RCC 7860 (cell line): ENCODE measurements at regions not wholly inside any gene's neighbourhood (a gene's known extent, or its start where the extent isn't known, plus 50 kb on each side); places are given as distances from the start of the nearest gene placed in this dataset.
"Not testable (repeated sequence)": the region's sequence is repeated elsewhere in the genome, so short reads cannot be mapped to it uniquely, and the experiment has no call there.

Source experiments
- DNase-seq: peaks from one replicate; pipeline ENCODE4 v3.0.0-alpha.2; 2015; ENCODE audit warnings: low spot score
- FAIRE-seq: peaks from 2 replicates; lab custom pipeline; 2012; peaks lifted over from hg19 to GRCh38; lab: Jason Lieb, UNC

- DNase-seq: peak; percentile 31
- FAIRE-seq: peak; percentile 85
Observed at GRCh38 chr7:12929476-12930140, 242.2 kb downstream of the ARL4A start.

DNA sequence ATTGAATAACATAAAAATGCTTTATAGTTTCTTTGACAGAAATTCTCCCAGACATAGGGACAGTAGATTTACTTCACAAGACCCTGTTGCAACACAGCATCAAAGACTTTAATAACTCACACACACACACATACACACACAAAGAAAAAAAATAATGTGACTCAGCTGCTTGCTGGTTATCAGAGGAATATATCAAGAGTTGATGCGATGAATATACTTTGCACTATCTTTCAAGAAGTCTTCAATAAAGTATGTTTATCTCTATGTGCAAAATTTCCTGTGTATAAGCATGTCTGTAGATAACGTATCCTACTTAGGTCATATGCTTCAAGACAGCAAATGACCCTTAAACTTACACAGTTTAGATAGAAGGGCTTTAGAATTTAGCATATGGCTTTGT, 243.1 kb downstream of the ARL4A start:
- no peak for FAIRE-seq
- DNase-seq: no peak

GRCh38 chr7:12931465-12931864, 244.0 kb downstream of the ARL4A start:
- FAIRE-seq, DNase-seq: not testable (repeated sequence)

GRCh38 chr7:12939694-12940093, 252.3 kb downstream of the ARL4A start:
- DNase-seq (no peak), FAIRE-seq (no peak)

DNA sequence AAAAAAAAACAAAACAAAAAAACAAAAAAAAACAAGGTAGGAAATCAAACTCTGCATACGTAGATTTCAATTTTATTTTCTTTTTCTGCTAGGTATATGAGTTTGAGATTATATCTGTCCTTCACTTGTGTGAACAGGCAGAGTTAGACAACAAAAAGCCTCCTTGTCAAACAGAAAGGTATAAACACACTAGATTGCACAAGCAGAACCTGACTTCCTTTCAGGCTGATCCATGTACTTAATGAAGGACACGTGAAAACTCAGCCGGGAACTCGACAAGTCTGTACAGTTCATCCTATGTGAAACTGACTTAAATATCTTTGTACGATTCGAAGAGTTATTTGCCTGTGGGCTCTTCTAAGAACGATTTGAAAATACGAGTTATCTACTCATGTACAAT, 254.1 kb downstream of the ARL4A start:
- DNase-seq (no peak), FAIRE-seq (no peak)

- DNase-seq (no peak), FAIRE-seq (peak; percentile 52)
Observed at GRCh38 chr7:12942609-12943008, 255.2 kb downstream of the ARL4A start.

DNA sequence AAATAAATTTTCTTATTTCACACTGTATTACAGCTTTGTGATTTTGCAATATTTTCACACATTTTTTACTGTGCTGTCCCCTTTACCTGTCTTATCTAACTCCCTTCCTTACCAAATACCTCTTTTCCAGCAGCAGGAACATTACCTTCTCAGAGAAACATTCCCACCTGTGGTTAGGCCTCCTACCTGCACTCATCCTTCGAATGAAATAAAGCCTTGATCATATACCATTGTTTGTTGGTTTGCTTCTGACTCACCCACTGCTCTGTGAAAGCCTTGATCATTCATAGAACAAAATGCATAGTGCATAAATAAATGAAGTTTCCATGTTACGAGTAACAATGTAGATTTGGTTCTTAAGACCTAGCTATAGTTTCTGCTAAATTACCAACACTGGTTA, 256.3 kb downstream of the ARL4A start:
- DNase-seq: no peak
- FAIRE-seq: no peak

- no peak for FAIRE-seq
- DNase-seq: no peak
Observed at GRCh38 chr7:12945901-12946300, 258.5 kb downstream of the ARL4A start.

GRCh38 chr7:12947465-12947864, 260.0 kb downstream of the ARL4A start:
- peak; percentile 11 for FAIRE-seq
- DNase-seq: no peak

GRCh38 chr7:12949060-12949931, 261.9 kb downstream of the ARL4A start:
- no peak for DNase-seq

DNA sequence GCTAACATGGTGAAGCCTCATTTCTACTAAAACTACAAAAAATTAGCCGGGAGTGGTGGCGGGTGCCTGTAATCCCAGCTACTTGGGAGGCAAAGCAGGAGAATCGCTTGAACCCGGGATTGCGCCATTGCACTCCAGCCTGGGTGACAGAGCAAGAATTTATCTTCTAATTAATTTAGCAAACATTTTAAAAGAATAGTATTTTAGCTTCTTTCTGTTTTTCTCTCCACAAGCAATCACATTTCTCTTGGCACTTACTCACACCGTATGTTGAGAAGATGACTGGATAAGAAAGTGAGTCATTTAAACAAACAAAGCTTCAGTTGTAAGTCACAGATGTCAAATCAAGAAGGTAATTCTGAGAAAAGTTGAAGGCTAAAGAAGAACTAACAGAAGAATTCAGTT, 264.0 kb downstream of the ARL4A start:
- DNase-seq: peak; percentile 75
- peak; percentile 95 for FAIRE-seq

More at GRCh38 chr7:12949060-12949931, 261.9 kb downstream of the ARL4A start:
- no peak for FAIRE-seq

GRCh38 chr7:12954380-12955033, 267.1 kb downstream of the ARL4A start:
- no peak for FAIRE-seq
- DNase-seq: no peak

DNA sequence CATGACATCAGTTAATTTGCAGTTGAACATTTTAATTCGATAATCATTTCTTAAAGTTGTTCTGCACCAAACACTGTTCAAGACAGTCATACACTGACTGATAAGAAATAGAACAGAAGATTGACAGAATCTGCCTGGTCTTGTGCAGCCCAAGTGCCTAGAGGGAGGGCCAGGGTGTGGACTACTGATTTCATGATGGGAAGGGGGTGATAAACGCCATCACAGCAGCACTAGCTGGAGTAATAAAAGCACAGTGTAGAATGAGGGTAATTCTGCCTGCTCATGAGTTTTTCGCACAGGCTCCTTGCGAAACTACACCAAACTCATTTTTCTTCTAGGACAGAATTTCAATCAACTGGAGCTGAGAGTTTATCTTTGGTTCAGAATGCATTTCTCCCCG, 270.1 kb downstream of the ARL4A start:
- DNase-seq: no peak
- FAIRE-seq: no peak

DNA sequence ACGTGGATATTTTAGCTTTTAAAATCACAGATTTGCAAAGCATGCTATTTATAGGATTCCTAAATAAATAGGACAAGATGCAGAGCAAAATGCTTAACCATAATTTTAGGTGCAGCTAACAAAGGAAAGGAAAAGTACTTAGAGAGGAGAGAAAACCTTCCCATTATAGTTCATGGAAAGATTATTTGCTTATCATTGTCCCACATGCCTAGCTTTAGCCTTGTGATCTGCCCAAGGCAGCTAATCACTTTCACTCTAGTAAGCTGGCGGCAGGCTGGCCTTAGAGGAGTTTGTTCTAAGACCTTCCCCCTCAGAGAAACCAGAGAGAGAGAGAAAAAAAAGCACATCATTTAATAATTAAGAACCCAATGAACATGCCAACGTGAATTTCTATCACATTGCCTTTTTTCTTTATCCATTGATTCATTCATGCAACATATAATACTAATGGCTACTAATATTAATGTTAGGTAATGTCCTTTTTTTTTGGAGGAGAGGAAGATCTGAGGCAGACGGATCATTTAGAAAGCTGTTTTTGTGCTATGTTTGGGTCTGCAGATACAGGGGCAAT, 274.6 kb downstream of the ARL4A start:
- no peak for FAIRE-seq
- DNase-seq: no peak

GRCh38 chr7:12963435-12963834, 276.0 kb downstream of the ARL4A start:
- DNase-seq: no peak
- no peak for FAIRE-seq

GRCh38 chr7:12964836-12965235, 277.4 kb downstream of the ARL4A start:
- FAIRE-seq: no peak
- no peak for DNase-seq

GRCh38 chr7:12965767-12966166, 278.3 kb downstream of the ARL4A start:
- FAIRE-seq (no peak), DNase-seq (no peak)

- FAIRE-seq (no peak), DNase-seq (no peak)
Observed at GRCh38 chr7:12967322-12967721, 279.9 kb downstream of the ARL4A start.

DNA sequence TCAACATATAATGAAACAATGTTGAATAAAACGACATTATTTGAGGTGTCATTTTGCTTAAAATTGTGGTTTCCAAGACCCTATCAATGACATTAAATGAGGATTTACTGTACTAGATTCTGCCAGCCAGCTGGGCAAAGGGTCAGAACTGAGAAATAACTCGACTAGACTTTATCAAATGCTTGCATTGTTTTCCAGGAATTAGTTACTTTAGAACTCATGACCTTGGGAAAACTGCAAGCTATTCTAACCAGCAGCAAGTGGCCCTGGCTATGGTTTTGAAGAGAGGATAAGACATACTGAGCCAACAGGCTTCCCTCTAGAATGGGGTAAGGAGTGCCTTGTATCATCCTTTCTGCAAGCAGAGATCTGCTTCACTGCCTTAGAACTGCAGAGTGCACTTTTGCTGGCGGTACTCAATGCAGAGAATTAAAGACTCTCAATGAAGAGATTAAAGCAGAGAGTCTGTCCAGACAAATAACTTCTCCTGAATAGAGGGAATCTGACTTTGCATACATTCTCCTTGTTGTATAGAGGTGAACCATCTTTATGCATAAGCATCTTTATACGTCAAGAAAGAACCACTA, 281.5 kb downstream of the ARL4A start:
- DNase-seq (no peak), FAIRE-seq (no peak)

DNA sequence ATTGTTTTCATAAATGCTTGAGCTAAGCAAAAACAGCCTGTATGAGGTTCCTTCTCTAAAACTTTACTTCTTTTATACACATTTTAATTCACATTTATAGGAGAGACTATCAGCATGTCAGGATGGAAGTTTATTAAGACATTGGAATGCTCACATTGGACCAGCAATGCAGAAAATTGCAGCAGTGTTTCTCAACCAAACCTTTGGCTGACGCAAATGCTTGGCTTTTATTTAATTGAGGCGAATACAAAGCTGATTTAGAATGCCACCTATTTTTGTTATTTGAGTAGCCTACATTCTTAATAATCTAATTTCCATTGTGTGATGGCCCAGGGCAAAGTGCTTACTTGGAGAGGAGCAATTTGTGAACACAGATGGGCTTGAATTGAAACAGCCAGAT, 283.2 kb downstream of the ARL4A start:
- no peak for DNase-seq
- FAIRE-seq: no peak
